H1 (cell line): ENCODE measurements at regions not wholly inside any gene's neighbourhood (a gene's known extent, or its start where the extent isn't known, plus 50 kb on each side); places are given as distances from the start of the nearest gene placed in this dataset.

Source experiments
- CTCF ChIA-PET: fragments of 300-600 bp; sonication (Branson Sonifier 250); formaldehyde crosslinking; loops from one replicate; lab custom pipeline; 2021; ENCODE audit not compliant: partially characterized antibody; lab: Charles Lee
- POLR2A ChIA-PET: fragments of 300-600 bp; sonication (Branson Sonifier 250); formaldehyde crosslinking; loops from one replicate; lab custom pipeline; 2021; ENCODE audit warnings: inconsistent platforms; ENCODE audit not compliant: partially characterized antibody; lab: Charles Lee
- DNase-seq, 2 experiments: peaks; one replicate each; pipeline versions ENCODE4 v3.0.0 to v3.0.0-alpha.2; 2010 to 2022; ENCODE audit warnings: low spot score in 2 of 2, low read depth in 1 of 2, mixed read lengths in 1 of 2
- FAIRE-seq: peaks from 2 replicates; lab custom pipeline; 2011; peaks lifted over from hg19 to GRCh38; lab: Jason Lieb, UNC
- H2AFZ ChIP-seq: 2 replicates; pipeline ENCODE4 v1.8.1; 2012; ENCODE audit warnings: low read length, inconsistent platforms
- H2AK5ac ChIP-seq: 2 replicates; pipeline ENCODE4 v1.6.1; 2013; ENCODE audit warnings: low read depth, low read length
- H2BK120ac ChIP-seq: replicated peaks from 2 replicates; pipeline ENCODE3; 2013; ENCODE audit warnings: low read depth, low read length, inconsistent platforms
- H2BK12ac ChIP-seq: 2 replicates; pipeline ENCODE4 v1.6.1; 2013; ENCODE audit warnings: low read depth, low read length
- H2BK15ac ChIP-seq: 2 replicates; pipeline ENCODE4 v1.6.1; 2013; ENCODE audit warnings: low read length
- H2BK20ac ChIP-seq: 2 replicates; pipeline ENCODE4 v1.6.1; 2013; ENCODE audit warnings: low read length
- H2BK5ac ChIP-seq: 2 replicates; pipeline ENCODE4 v1.6.1; 2013; ENCODE audit warnings: low read depth, low read length
- H3K14ac ChIP-seq: 2 replicates; pipeline ENCODE4 v1.6.1; 2013; ENCODE audit warnings: inconsistent platforms; ENCODE audit not compliant: insufficient read length
- H3K18ac ChIP-seq: 2 replicates; pipeline ENCODE4 v1.6.1; 2013; ENCODE audit warnings: low read length; ENCODE audit errors: extremely low read depth
- H3K23ac ChIP-seq: 2 replicates; pipeline ENCODE4 v1.6.1; 2013; ENCODE audit warnings: inconsistent platforms; ENCODE audit not compliant: insufficient read length
- H3K23me2 ChIP-seq: 2 replicates; pipeline ENCODE4 v1.6.1; 2013; ENCODE audit warnings: low read depth, low read length
- H3K27ac ChIP-seq: 2 replicates; pipeline ENCODE4 v1.6.1; 2011; ENCODE audit warnings: low read depth, low read length, inconsistent platforms
- H3K27me3 ChIP-seq, 4 experiments: replicated peaks in 1 of 4; 1 replicate in 1 of 4; 2 replicates in 3 of 4; pipeline versions ENCODE4 v1.6.1 to v1.8.1; 2011 to 2013; ENCODE audit warnings: low read length in 3 of 4, mild to moderate bottlenecking in 3 of 4, inconsistent platforms in 2 of 4, mixed read lengths in 2 of 4, moderate library complexity in 1 of 4; ENCODE audit not compliant: control insufficient read depth in 3 of 4, insufficient read depth in 3 of 4; ENCODE audit errors: extremely low read depth in 1 of 4
- H3K36me3 ChIP-seq, 4 experiments: 2 replicates each; pipeline versions ENCODE4 v1.6.1 to v1.8.1; 2011 to 2013; ENCODE audit warnings: mild to moderate bottlenecking in 4 of 4, low read length in 3 of 4, moderate library complexity in 2 of 4, control low read depth in 1 of 4, inconsistent platforms in 1 of 4; ENCODE audit not compliant: insufficient read depth in 4 of 4, control insufficient read depth in 2 of 4
- H3K4ac ChIP-seq: replicated peaks from 2 replicates; pipeline ENCODE3; 2013; ENCODE audit warnings: low read length, low read depth, mixed read lengths, inconsistent platforms; ENCODE audit not compliant: insufficient read length
- H3K4me1 ChIP-seq, 4 experiments: replicated peaks in 1 of 4; 1 replicate in 1 of 4; 2 replicates in 3 of 4; pipeline versions ENCODE4 v1.6.1 to v1.8.1; 2011 to 2013; ENCODE audit warnings: low read length in 3 of 4, inconsistent platforms in 2 of 4, mixed read lengths in 1 of 4; ENCODE audit not compliant: insufficient read depth in 4 of 4, control insufficient read depth in 3 of 4
- H3K4me2 ChIP-seq, 2 experiments: 2 replicates each; pipeline versions ENCODE4 v1.6.1 to v1.8.1; 2011 to 2013; ENCODE audit warnings: low read depth in 2 of 2, low read length in 2 of 2, control low read depth in 1 of 2, inconsistent platforms in 1 of 2, mild to moderate bottlenecking in 1 of 2; ENCODE audit not compliant: insufficient read depth in 1 of 2
- H3K4me3 ChIP-seq, 4 experiments: fragments of 200-600, 300-600 bp in 1 of 4; sonication (generic), shearing (Covaris generic), sonication (Bioruptor Twin) in 1 of 4; 2 replicates each; pipeline versions ENCODE4 v1.5.1 to v1.8.1; 2011 to 2016; ENCODE audit warnings: low read length in 4 of 4, low read depth in 3 of 4, control low read depth in 2 of 4, inconsistent platforms in 2 of 4, mild to moderate bottlenecking in 2 of 4, mixed read lengths in 1 of 4, moderate library complexity in 1 of 4; ENCODE audit not compliant: insufficient read depth in 2 of 4; ENCODE audit errors: extremely low read depth in 1 of 4
- H3K56ac ChIP-seq: replicated peaks from 2 replicates; pipeline ENCODE3; 2013; ENCODE audit warnings: low read depth, mild to moderate bottlenecking, mixed read lengths, low read length, inconsistent platforms; ENCODE audit not compliant: insufficient read length
- H3K79me1 ChIP-seq: 2 replicates; pipeline ENCODE4 v1.6.1; 2013; ENCODE audit warnings: low read depth, low read length, control low read depth
- H3K79me2 ChIP-seq, 2 experiments: 2 replicates each; pipeline versions ENCODE4 v1.6.1 to v1.8.1; 2012 to 2013; ENCODE audit warnings: low read length in 2 of 2, mild to moderate bottlenecking in 2 of 2, inconsistent platforms in 1 of 2; ENCODE audit not compliant: insufficient read depth in 2 of 2, control insufficient read depth in 1 of 2
- H3K9ac ChIP-seq, 4 experiments: replicated peaks in 1 of 4; 1 replicate in 1 of 4; 2 replicates in 3 of 4; pipeline versions ENCODE4 v1.6.1 to v1.8.1; 2011 to 2013; ENCODE audit warnings: low read depth in 3 of 4, low read length in 3 of 4, control low read depth in 2 of 4, mild to moderate bottlenecking in 2 of 4, moderate library complexity in 2 of 4, inconsistent platforms in 1 of 4; ENCODE audit errors: extremely low read depth in 1 of 4
- H3K9me3 ChIP-seq, 2 experiments: 2 replicates each; pipeline versions ENCODE4 v1.6.1 to v1.8.1; 2012 to 2013; ENCODE audit warnings: mild to moderate bottlenecking in 2 of 2, moderate library complexity in 2 of 2, control low read depth in 1 of 2, inconsistent platforms in 1 of 2, low read depth in 1 of 2, low read length in 1 of 2, mixed read lengths in 1 of 2; ENCODE audit not compliant: insufficient read depth in 2 of 2
- H4K20me1 ChIP-seq, 2 experiments: replicated peaks in 1 of 2; 2 replicates each; pipeline versions ENCODE3 to v1.8.1; 2011 to 2013; ENCODE audit warnings: inconsistent platforms in 2 of 2, low read length in 2 of 2, mild to moderate bottlenecking in 1 of 2; ENCODE audit not compliant: insufficient read depth in 2 of 2, control insufficient read depth in 1 of 2
- H4K5ac ChIP-seq: 2 replicates; pipeline ENCODE4 v1.6.1; 2013; ENCODE audit warnings: low read length, low read depth, mixed read lengths, inconsistent platforms; ENCODE audit not compliant: insufficient read length
- H4K8ac ChIP-seq: 2 replicates; pipeline ENCODE4 v1.8.0; 2013; ENCODE audit warnings: mild to moderate bottlenecking, moderate library complexity, low read length, inconsistent platforms; ENCODE audit not compliant: insufficient read depth; ENCODE audit errors: extremely low read depth
- H4K91ac ChIP-seq: replicated peaks from 2 replicates; pipeline ENCODE3; 2013; ENCODE audit warnings: low read length, mixed read lengths, inconsistent platforms; ENCODE audit not compliant: insufficient read length
- CBX5 ChIP-seq: fragments of 300-800, 300-1000 bp; sonication (generic); IDR thresholded peaks from 2 replicates; pipeline ENCODE4 v1.7.1; 2016; ENCODE audit warnings: antibody characterized with exemption, low read length, low read depth
- CEBPB ChIP-seq: IDR thresholded peaks from 2 replicates; pipeline ENCODE4 v1.6.1; 2012; ENCODE audit warnings: low read depth, low read length
- CHD1 ChIP-seq: IDR thresholded peaks from 2 replicates; pipeline ENCODE4 v1.6.1; 2012; ENCODE audit warnings: low read depth, low read length, improper control_type of control experiment
- EZH2 ChIP-seq: fragments of 200-600 bp; sonication (generic); IDR thresholded peaks from 2 replicates; pipeline ENCODE4 v1.7.1; 2012; ENCODE audit warnings: low read depth, mild to moderate bottlenecking, moderate library complexity, low read length, inconsistent platforms; ENCODE audit not compliant: severe bottlenecking
- NANOG ChIP-seq: IDR thresholded peaks from 2 replicates; pipeline ENCODE4 v1.6.1; 2011; ENCODE audit warnings: low read length, low read depth, mild to moderate bottlenecking, inconsistent platforms; ENCODE audit not compliant: insufficient read depth, poor library complexity, severe bottlenecking
- RAD21 ChIP-seq, 2 experiments: IDR thresholded peaks in 1 of 2; conservative IDR thresholded peaks in 1 of 2; 2 replicates each; pipeline ENCODE4 v1.6.1; 2011; ENCODE audit warnings: low read depth in 2 of 2, low read length in 2 of 2, improper control_type of control experiment in 1 of 2, inconsistent platforms in 1 of 2, mild to moderate bottlenecking in 1 of 2, moderate library complexity in 1 of 2
- SIN3A ChIP-seq, 2 experiments: IDR thresholded peaks in 1 of 2; conservative IDR thresholded peaks in 1 of 2; 2 replicates each; pipeline ENCODE4 v1.6.1; 2011 to 2012; ENCODE audit warnings: low read length in 2 of 2, improper control_type of control experiment in 1 of 2, low read depth in 1 of 2, mild to moderate bottlenecking in 1 of 2
- SIRT6 ChIP-seq: IDR thresholded peaks from one replicate; pipeline ENCODE4 v1.7.1; 2012; ENCODE audit warnings: low read length, inconsistent platforms
- SIX5 ChIP-seq: IDR thresholded peaks from 2 replicates; pipeline ENCODE4 v1.6.1; 2011; ENCODE audit warnings: mild to moderate bottlenecking, low read depth, low read length
- SP1 ChIP-seq: IDR thresholded peaks from 2 replicates; pipeline ENCODE4 v1.6.1; 2011; ENCODE audit warnings: low read depth, low read length
- SUZ12 ChIP-seq: fragments of 200-600 bp; sonication (generic); IDR thresholded peaks from 2 replicates; pipeline ENCODE4 v1.6.1; 2012; ENCODE audit warnings: mild to moderate bottlenecking, inconsistent platforms, low read length, moderate library complexity, mixed read lengths
- ZNF274 ChIP-seq: IDR thresholded peaks from 2 replicates; pipeline ENCODE4 v1.7.0; 2012; ENCODE audit warnings: low read length, borderline replicate concordance; ENCODE audit errors: extremely low read depth
- WGBS, 2 experiments: shearing (Covaris generic) in 1 of 2; methylation state at CpG; one replicate each; pipeline versions ENCODE4 v1.1.6 to v1.1.7; 2013 to 2015; ENCODE audit warnings: low lambda C conversion rate in 2 of 2, mixed read lengths in 2 of 2, inconsistent platforms in 1 of 2, low coverage in 1 of 2, missing lambda C conversion rate in 1 of 2; ENCODE audit not compliant: insufficient replicate concordance in 2 of 2, insufficient coverage in 1 of 2, insufficient read length in 1 of 2; ENCODE audit errors: extremely low coverage in 1 of 2, missing lambda C conversion rate in 1 of 2; 5-methylcytosine and 5-hydroxymethylcytosine counted together
- TF ChIP-seq, protein P1 (sequence below): IDR thresholded peaks from 2 replicates; pipeline ENCODE4 v1.6.1; 2012; ENCODE audit warnings: low read length, inconsistent platforms

DNA sequence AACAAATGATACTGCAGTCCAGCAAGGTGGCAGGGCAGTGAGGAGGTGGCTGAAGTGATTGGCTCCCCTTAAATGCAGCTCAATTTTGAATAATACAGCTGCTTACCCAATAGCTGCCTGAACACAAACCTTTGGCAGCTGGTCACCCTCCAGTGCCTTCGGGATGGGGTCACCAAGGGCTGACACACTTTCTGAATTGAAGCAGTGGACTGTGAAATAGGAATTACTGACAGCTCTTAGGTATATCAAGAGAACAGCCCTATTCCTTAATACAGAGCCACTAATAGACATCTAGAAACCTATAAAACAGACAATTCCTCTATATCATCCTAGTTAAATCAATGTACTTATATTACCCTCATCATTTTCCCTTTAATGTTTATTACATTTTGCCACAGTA lies 474.2 kb upstream of the KIRREL3 start:
- Histone ChIP-seq H2AFZ (no peak overlapping the region), H3K4me1 (no peaks in the 10 kb centered on the region), H3K9ac (no peak overlapping the region), H2BK120ac (no peak overlapping the region), H3K4me3 (no peak overlapping the region), H3K23me2 (no peaks in the 10 kb centered on the region), H2BK15ac (no peak overlapping the region), H4K5ac (no peak overlapping the region), H4K8ac (no peak overlapping the region), H3K79me2 (no peaks in the 10 kb centered on the region), H3K4me2 (no peak overlapping the region), H2BK12ac (no peak overlapping the region), H3K27ac (no peak overlapping the region), H3K18ac (no peak overlapping the region), H4K91ac (no peak overlapping the region), H2BK20ac (no peak overlapping the region), H3K14ac (no peak overlapping the region), H3K4ac (no peak overlapping the region), H2BK5ac (no peak overlapping the region), H2AK5ac (no peak overlapping the region), H4K20me1 (no peaks in the 10 kb centered on the region), H3K23ac (no peak overlapping the region), H3K9me3 (no peaks in the 10 kb centered on the region), H3K79me1 (no peaks in the 10 kb centered on the region), H3K36me3 (no peaks in the 10 kb centered on the region), H3K27me3 (no peaks in the 10 kb centered on the region), H3K56ac (no peak overlapping the region)
- DNase-seq = no peak
- FAIRE-seq = no peak
- ChIA-PET CTCF (interaction anchor here (0.6 kb wide), 1 partner anchor 207 kb away, joined by 3 read pairs; no protein-coding TSS in a partner anchor), POLR2A (no interaction called here)
- 100% methylated on average over 1 of the region's 1 CpG; no CpG with 5 or more reads in 1 of the 2 experiments for WGBS, 2 experiments
- TF ChIP-seq NANOG (no peak), SIX5 (no peak), RAD21 (IDR thresholded peaks at IDR 0.05 in 1 of 2, conservative IDR thresholded peaks at IDR 0.05 in 1 of 2; ENCODE audit: low read depth in 2 of 2, low read length in 2 of 2) (no peak), CBX5 (no peak), CEBPB (no peak), SP1 (no peak), EZH2 (no peak), ZNF274 (no peak), SIRT6 (no peak), SIN3A (conservative IDR thresholded peaks at IDR 0.05 in 1 of 2, IDR thresholded peaks at IDR 0.05 in 1 of 2; ENCODE audit: low read depth in 1 of 2, low read length in 2 of 2) (no peak), SUZ12 (no peak), CHD1 (no peak)
- TF ChIP-seq, protein P1, sequence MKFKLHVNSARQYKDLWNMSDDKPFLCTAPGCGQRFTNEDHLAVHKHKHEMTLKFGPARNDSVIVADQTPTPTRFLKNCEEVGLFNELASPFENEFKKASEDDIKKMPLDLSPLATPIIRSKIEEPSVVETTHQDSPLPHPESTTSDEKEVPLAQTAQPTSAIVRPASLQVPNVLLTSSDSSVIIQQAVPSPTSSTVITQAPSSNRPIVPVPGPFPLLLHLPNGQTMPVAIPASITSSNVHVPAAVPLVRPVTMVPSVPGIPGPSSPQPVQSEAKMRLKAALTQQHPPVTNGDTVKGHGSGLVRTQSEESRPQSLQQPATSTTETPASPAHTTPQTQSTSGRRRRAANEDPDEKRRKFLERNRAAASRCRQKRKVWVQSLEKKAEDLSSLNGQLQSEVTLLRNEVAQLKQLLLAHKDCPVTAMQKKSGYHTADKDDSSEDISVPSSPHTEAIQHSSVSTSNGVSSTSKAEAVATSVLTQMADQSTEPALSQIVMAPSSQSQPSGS = no peak
